K562 (cell line): ENCODE measurements at regions not wholly inside any gene's neighbourhood (a gene's known extent, or its start where the extent isn't known, plus 50 kb on each side); places are given as distances from the start of the nearest gene placed in this dataset.

Experiments
- AFF1 ChIP-seq, 2 experiments: fragments of 450-650 bp; IDR thresholded peaks; 2 replicates each; pipeline ENCODE4 v1.6.1; 2018; ENCODE audit warnings: mild to moderate bottlenecking in 2 of 2, low read depth in 1 of 2; ENCODE audit not compliant: partially characterized antibody in 2 of 2
- CLOCK ChIP-seq: fragments of 250-450 bp; sonication (Bioruptor Pico); IDR thresholded peaks from 2 replicates; pipeline ENCODE4 v1.4.0; 2020; ENCODE audit warnings: mild to moderate bottlenecking, moderate library complexity, borderline replicate concordance
- E4F1 ChIP-seq: fragments of 250-450 bp; sonication (Bioruptor Pico); IDR thresholded peaks from 2 replicates; pipeline ENCODE4 v1.5.0; 2021; ENCODE audit warnings: mild to moderate bottlenecking, borderline replicate concordance
- NR2C2 ChIP-seq, 2 experiments: fragments of 200-800 bp in 1 of 2; sonication (Bioruptor generic) in 1 of 2; sonication (generic) in 1 of 2; formaldehyde crosslinking in 1 of 2; IDR thresholded peaks; 2 replicates each; pipeline versions ENCODE4 v1.6.1 to v1.8.0; 2016 to 2022; ENCODE audit warnings: mild to moderate bottlenecking in 1 of 2, missing compliant biosample characterization in 1 of 2, missing genetic modification characterization in 1 of 2, missing genetic modification reagents in 1 of 2
- PATZ1 ChIP-seq: fragments of 250-450 bp; sonication (Bioruptor Pico); IDR thresholded peaks from 2 replicates; pipeline ENCODE4 v1.5.0; 2020; ENCODE audit warnings: mild to moderate bottlenecking, borderline replicate concordance
- PCBP1 ChIP-seq: fragments of 200-400 bp; formaldehyde crosslinking; IDR thresholded peaks from 2 replicates; pipeline ENCODE4 v1.6.1; 2018; ENCODE audit warnings: mild to moderate bottlenecking, low read depth, low read length; ENCODE audit not compliant: poor library complexity, severe bottlenecking
- PTTG1 ChIP-seq: fragments of 450-650 bp; IDR thresholded peaks from 2 replicates; pipeline ENCODE4 v1.6.1; 2016; ENCODE audit warnings: low read depth, mild to moderate bottlenecking, missing genetic modification characterization, missing compliant biosample characterization
- TAF1 ChIP-seq: IDR thresholded peaks from 2 replicates; pipeline ENCODE4 v1.6.1; 2011; ENCODE audit warnings: mild to moderate bottlenecking, low read length, moderate library complexity; ENCODE audit not compliant: insufficient read depth, control insufficient read depth, severe bottlenecking; ENCODE audit errors: extremely low read depth
- TCF3 ChIP-seq: sonication (generic); formaldehyde crosslinking; IDR thresholded peaks from 2 replicates; pipeline ENCODE4 v1.4.0; 2020; ENCODE audit warnings: mild to moderate bottlenecking, missing genetic modification reagents
- THRAP3 ChIP-seq: fragments of 450-650 bp; IDR thresholded peaks from 2 replicates; pipeline ENCODE4 v1.6.1; 2016; ENCODE audit warnings: mild to moderate bottlenecking, inconsistent platforms, borderline replicate concordance
- ZBTB9 ChIP-seq: fragments of 450-650 bp; formaldehyde crosslinking; IDR thresholded peaks from 2 replicates; pipeline ENCODE4 v1.4.0; 2020; ENCODE audit warnings: mild to moderate bottlenecking, moderate library complexity
- ZKSCAN8 ChIP-seq: fragments of 200-800 bp; sonication (Bioruptor generic); IDR thresholded peaks from 2 replicates; pipeline ENCODE4 v1.6.1; 2016; ENCODE audit warnings: missing genetic modification characterization, missing compliant biosample characterization
- ZNF408 ChIP-seq: fragments of 250-450 bp; sonication (Bioruptor Pico); IDR thresholded peaks from 2 replicates; pipeline ENCODE4 v1.4.0; 2020; ENCODE audit warnings: low read depth, mild to moderate bottlenecking, moderate library complexity

- TF ChIP-seq PATZ1 (CRISPR knock-in tag): no peak
- no peak for TF ChIP-seq PCBP1
- no peak for TF ChIP-seq CLOCK
- no peak for TF ChIP-seq ZKSCAN8 (CRISPR knock-in tag)
- TF ChIP-seq AFF1 (IDR thresholded peaks at IDR 0.05; ENCODE audit: low read depth in 1 of 2, partially characterized antibody in 2 of 2): peak in 1 of 2 experiments; percentile 41
- TF ChIP-seq THRAP3: no peak
- no peak for TF ChIP-seq ZNF408 (CRISPR knock-in tag)
- TF ChIP-seq NR2C2 (CRISPR knock-in tag; IDR thresholded peaks at IDR 0.05): no peak
- peak; percentile 73; the same call in 1 of the 2 replicates for TF ChIP-seq NR2C2 (tag; IDR thresholded peaks at IDR 0.05)
- peak; percentile 16; the same call in 1 of the 2 replicates for TF ChIP-seq TCF3 (CRISPR knock-in tag)
- TF ChIP-seq TAF1: no peak
- no peak for TF ChIP-seq E4F1 (CRISPR knock-in tag)
- no peak for TF ChIP-seq ZBTB9
- no peak for TF ChIP-seq PTTG1 (tag)
These were observed 56.7 kb upstream of the FHL2 start (continued) for GRCh38 chr2:105455488-105456003.
